ENCODE measurements at regions not wholly inside any gene's neighbourhood (a gene's known extent, or its start where the extent isn't known, plus 50 kb on each side); places are given as distances from the start of the nearest gene placed in this dataset.

- ATAC-seq, result no peak
- Histone ChIP-seq H3K4me1 (no peaks in the 10 kb centered on the region), H3K4me2 (no peak overlapping the region), H3K27ac (no peak overlapping the region), H3K4me3 (no peak overlapping the region), H3K9me3 (peaks cover 6% of the 10 kb centered on the region; the same call in 1 of the 3 replicates)
- CTCF ChIA-PET, result interaction anchor here (1.1 to 3.0 kb wide), 3 partner anchors 9 to 32 kb away, joined by 3 to 11 read pairs (median 5); no protein-coding TSS in a partner anchor
- FAIRE-seq, result no peak
- POLR2A ChIA-PET, result no interaction called here
- WGBS (ENCODE audit: missing lambda C conversion rate), result 7% methylated on average over 4 of the region's 4 CpGs
- DNase-seq (ENCODE audit: low read depth in 1 of 2, low spot score in 1 of 2), result no peak
- TF ChIP-seq SMC3 (IDR thresholded peaks at IDR 0.05), result no peak
- TF ChIP-seq CHD2 (IDR thresholded peaks at IDR 0.05; ENCODE audit: low read length, partially characterized antibody), result no peak
- no peak for TF ChIP-seq NFE2L2 (conservative IDR thresholded peaks at IDR 0.05; ENCODE audit: low read length)
- no peak for TF ChIP-seq RFX5 (IDR thresholded peaks at IDR 0.05)
- no peak for TF ChIP-seq ESRRA (IDR thresholded peaks at IDR 0.05; ENCODE audit: borderline replicate concordance, low read length)
- no peak for TF ChIP-seq ATOH8 (CRISPR knock-in tag; IDR thresholded peaks at IDR 0.05; ENCODE audit: low read depth)
- TF ChIP-seq KDM5A (IDR thresholded peaks at IDR 0.05), result no peak
- no peak for TF ChIP-seq NR3C1 (IDR thresholded peaks at IDR 0.05)
- TF ChIP-seq MAFK (IDR thresholded peaks at IDR 0.05; ENCODE audit: partially characterized antibody), result no peak
- TF ChIP-seq RCOR1 (IDR thresholded peaks at IDR 0.05; ENCODE audit: low read depth, low read length), result no peak
- TF ChIP-seq EHMT2 (IDR thresholded peaks at IDR 0.05; ENCODE audit: low read depth), result no peak
- no peak for TF ChIP-seq ZNF302 (CRISPR knock-in tag; IDR thresholded peaks at IDR 0.05)
- no peak for TF ChIP-seq FOSB (CRISPR knock-in tag; IDR thresholded peaks at IDR 0.05)
- TF ChIP-seq HOXB13 (CRISPR knock-in tag; IDR thresholded peaks at IDR 0.05; ENCODE audit: low read depth), result no peak
- no peak for TF ChIP-seq BHLHE40 (IDR thresholded peaks at IDR 0.05; ENCODE audit: low read depth, low read length)
Measured at GRCh38 chr1:147377263-147378246, 135.1 kb downstream of the CHD1L start.

- ATAC-seq (no peak), FAIRE-seq (no peak), DNase-seq (ENCODE audit: low read depth in 1 of 2, low spot score in 1 of 2) (no peak)
- Histone ChIP-seq H3K9me3 (no peaks in the 10 kb centered on the region), H3K27ac (no peak overlapping the region), H3K4me3 (no peak overlapping the region), H3K4me1 (no peaks in the 10 kb centered on the region), H3K4me2 (no peak overlapping the region)
- 67% methylated on average over 3 of the region's 3 CpGs for WGBS (ENCODE audit: missing lambda C conversion rate)
- ChIA-PET CTCF (no interaction called here), POLR2A (no interaction called here)
- TF ChIP-seq RCOR1 (IDR thresholded peaks at IDR 0.05; ENCODE audit: low read depth, low read length), result no peak
- no peak for TF ChIP-seq HOXB5 (CRISPR knock-in tag; IDR thresholded peaks at IDR 0.05)
- TF ChIP-seq RNF2 (IDR thresholded peaks at IDR 0.05; ENCODE audit: borderline replicate concordance, low read depth), result no peak
- no peak for TF ChIP-seq ZNF302 (CRISPR knock-in tag; IDR thresholded peaks at IDR 0.05)
- TF ChIP-seq CEBPB (IDR thresholded peaks at IDR 0.05), result no peak
- TF ChIP-seq CBX2 (IDR thresholded peaks at IDR 0.05; ENCODE audit: borderline replicate concordance, low read depth), result no peak
- TF ChIP-seq MAZ (IDR thresholded peaks at IDR 0.05; ENCODE audit: borderline replicate concordance, low read depth, low read length), result no peak
- TF ChIP-seq EHF (CRISPR knock-in tag; IDR thresholded peaks at IDR 0.05), result no peak
Measured at GRCh38 chr1:147379889-147380288, 137.4 kb downstream of the CHD1L start.

GRCh38 chr1:147384804-147385203 lies 142.3 kb downstream of the CHD1L start:
- Histone ChIP-seq H3K9me3 (no peaks in the 10 kb centered on the region), H3K4me2 (no peak overlapping the region), H3K4me3 (no peak overlapping the region), H3K27ac (no peak overlapping the region), H3K4me1 (no peaks in the 10 kb centered on the region)
- TF ChIP-seq RARB (CRISPR knock-in tag; IDR thresholded peaks at IDR 0.05) (no peak), RFX5 (IDR thresholded peaks at IDR 0.05) (no peak), CEBPB (IDR thresholded peaks at IDR 0.05) (no peak), POLR2AphosphoS2 (conservative IDR thresholded peaks at IDR 0.05; ENCODE audit: low read length) (no peak), SREBF2 (IDR thresholded peaks at IDR 0.05) (no peak), HEYL (CRISPR knock-in tag; IDR thresholded peaks at IDR 0.05) (no peak), EHMT2 (IDR thresholded peaks at IDR 0.05; ENCODE audit: low read depth) (no peak), HDAC2 (IDR thresholded peaks at IDR 0.05) (no peak), SMC3 (IDR thresholded peaks at IDR 0.05) (no peak), EP300 (IDR thresholded peaks at IDR 0.05) (no peak), JUNB (IDR thresholded peaks at IDR 0.05) (no peak), MYC (IDR thresholded peaks at IDR 0.05; ENCODE audit: borderline replicate concordance, low read length) (no peak)
- ChIA-PET POLR2A (no interaction called here), CTCF (interaction anchor here (0.7 kb wide), 1 partner anchor 111 kb away, joined by 3 read pairs; no protein-coding TSS in a partner anchor)
- DNase-seq (ENCODE audit: low read depth in 1 of 2, low spot score in 1 of 2) (no peak), ATAC-seq (no peak), FAIRE-seq (no peak)
- 0% methylated on average over 2 of the region's 2 CpGs for WGBS (ENCODE audit: missing lambda C conversion rate)
